Activated T-cell treated with anti-CD3 and anti-CD28 coated beads for 48 hours (primary cell): ENCODE measurements at regions not wholly inside any gene's neighbourhood (a gene's known extent, or its start where the extent isn't known, plus 50 kb on each side); places are given as distances from the start of the nearest gene placed in this dataset.

ENCODE experiments used
- DNase-seq: peaks from one replicate; pipeline ENCODE4 v3.0.0-alpha.2; 2020; ENCODE audit warnings: low read depth

DNA sequence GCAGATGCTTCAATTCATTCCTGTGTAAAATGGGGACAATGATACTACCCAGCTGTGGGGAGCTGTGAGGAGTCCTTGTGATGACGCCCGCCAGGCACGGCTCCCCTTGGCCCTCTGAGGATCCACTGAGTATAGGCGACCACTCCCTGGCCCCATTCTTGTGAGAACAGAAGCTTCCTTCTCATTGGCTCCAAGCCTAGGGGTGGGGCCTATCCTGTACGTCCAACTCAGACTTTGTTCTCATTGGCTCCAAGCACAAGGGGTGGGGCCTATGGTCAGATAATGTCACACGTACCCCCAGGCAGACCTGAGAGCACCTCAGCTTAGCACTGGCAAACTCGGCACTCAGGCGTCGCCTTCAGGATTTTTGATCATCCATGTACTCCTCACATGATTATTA is 232.9 kb upstream of the MVB12B start:
- no peak for DNase-seq

- no peak for DNase-seq
Observed at GRCh38 chr9:126095546-126096190, 231.0 kb upstream of the MVB12B start.

GRCh38 chr9:126096340-126096739 is 230.3 kb upstream of the MVB12B start:
- no peak for DNase-seq

GRCh38 chr9:126097679-126098078 is 228.9 kb upstream of the MVB12B start:
- no peak for DNase-seq

DNA sequence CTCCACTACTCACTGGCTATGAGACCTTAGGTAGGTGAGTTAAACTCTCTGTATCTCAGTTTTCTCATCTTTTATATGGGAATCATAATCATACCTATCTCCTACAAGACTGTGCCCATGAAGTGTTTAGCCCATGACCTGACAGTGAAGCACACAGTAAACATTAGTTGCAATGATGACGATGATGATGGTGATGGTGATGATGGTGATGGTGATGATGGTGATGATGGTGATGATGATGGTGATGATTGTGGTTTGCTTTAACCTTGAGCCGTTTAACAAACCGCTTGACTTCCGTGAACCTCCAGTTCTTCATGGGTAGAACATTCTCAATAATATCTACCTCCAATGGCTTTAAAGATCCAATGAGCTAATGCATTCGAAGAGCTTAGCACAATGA is 220.2 kb upstream of the MVB12B start:
- no peak for DNase-seq

DNA sequence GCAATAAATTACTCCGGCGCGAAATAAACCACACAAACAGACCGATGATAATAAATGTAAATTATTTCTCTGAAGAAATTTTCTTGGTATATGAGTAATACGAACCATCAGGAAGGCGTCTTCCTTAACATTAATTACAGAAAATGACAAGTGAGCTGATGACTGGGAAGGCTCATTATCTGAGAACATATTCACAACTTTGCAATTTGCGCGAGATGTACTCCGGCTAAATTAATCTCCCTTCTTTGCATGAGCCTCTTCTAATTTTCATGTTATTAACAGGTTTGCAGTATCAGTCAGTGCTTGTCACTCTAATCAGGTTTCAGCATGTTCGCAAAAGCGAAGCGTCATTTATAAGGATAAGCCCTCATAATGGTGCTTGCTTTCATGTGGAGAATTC is 218.9 kb upstream of the MVB12B start:
- no peak for DNase-seq

DNA sequence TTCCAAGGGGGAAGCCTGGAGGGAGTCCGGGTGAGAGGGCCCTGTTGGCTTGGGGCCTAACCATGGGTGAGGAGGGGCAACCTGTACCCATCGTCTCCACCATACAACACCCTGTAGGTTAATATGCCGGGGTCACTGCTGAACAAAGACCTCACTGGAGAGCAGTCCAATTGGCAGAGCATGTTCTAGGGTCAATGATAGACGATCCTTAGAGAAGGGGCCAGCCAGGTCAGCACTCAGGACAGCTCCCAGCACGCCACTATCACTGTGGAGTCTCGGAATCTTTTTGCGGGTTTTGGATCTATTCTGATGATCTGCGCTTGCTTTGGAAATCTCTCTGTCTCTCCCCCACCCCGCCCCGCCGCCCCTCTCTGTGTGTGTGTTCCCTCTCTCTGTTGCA is 218.4 kb upstream of the MVB12B start:
- DNase-seq, result no peak

GRCh38 chr9:126109575-126109974 is 217.1 kb upstream of the MVB12B start:
- DNase-seq, result no peak

DNA sequence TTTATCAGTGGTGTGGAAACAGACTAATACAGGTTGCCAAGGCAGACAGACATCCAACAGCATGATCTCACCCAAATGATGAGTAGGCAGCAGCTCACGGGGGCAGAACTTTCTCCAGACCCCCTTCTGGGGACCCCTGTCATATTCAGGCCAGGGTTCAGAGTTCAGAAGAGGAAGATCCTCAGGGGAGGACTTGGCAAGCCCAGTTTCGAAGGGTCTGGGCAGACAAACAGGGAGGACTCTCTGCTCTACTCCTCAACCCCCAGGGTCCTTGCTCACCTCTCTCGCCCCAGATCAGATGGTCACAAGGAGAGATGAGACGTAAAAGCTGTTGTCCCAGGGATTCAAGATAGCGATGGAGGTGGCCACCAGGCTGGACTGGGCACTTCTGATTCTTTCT is 215.1 kb upstream of the MVB12B start:
- DNase-seq, result no peak

GRCh38 chr9:126112135-126112720 is 214.4 kb upstream of the MVB12B start:
- no peak for DNase-seq

DNA sequence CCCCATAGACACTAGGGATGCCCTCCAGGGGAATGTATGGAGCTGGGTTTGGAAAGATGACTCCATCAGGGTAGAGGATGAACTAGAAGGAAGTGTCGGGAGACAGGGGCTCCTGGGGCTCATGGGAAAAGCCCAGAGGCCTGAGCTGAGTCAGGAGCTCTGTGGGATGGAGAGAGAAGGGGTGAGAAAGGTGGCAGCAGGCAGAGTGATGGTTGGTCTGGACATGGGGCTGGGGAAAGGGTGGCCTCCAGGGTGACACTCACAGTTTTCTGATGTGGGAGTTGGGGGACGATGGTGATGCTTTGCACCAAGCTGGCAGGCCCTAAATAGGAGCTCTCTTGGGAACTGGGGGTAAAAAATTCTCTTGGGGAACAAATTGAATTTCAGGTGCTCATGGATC is 213.5 kb upstream of the MVB12B start:
- no peak for DNase-seq

DNA sequence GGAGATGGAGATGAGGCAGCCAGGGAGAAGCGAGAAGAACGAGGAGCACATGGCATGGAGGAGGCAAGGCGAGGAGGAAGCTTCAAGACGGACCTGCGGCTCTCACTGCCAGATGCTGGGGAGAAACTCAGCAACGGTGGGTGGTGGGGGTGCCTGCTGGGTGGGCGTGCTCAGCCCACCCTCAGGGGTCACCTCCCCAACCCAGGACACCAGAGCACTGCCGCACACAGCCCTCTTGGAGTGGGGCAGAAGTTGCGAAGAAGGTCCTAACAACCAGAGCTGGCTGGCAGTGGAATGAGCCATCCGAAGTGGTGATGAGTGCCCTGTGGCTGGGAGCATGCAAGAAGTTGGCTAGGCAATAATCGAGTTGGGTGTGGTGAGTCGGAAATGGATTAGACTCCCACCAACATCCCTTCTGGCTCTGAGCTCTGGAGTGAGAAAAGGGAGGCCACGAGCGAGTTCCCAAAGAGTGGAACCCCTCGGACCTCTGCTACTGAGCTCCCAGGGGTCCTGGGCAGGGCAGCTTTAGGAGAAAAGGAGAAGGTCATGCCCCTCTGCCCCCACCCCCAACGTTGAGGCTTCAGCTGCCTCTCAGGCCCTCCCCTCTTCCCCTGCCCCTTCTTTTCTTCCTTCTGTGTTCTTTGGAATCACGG is 212.7 kb upstream of the MVB12B start:
- DNase-seq, result no peak

DNA sequence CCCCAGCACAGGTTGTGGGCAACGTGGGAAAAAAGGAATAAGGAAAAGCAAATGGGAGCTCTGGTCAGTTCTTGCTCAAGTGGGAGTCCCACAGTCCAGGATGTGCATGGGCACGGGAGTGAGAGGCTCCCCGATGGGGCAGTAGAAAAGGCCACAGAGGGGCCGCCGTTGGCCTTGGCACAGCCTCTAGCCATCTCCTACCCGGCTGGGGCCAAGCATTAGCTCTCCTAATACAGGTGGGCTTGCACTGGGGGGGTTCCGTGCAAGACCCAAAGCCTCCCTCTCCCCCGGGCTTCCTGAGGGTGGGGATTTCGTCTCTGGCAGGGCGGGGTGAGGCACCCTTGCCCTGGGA is 212.2 kb upstream of the MVB12B start:
- DNase-seq, result no peak

DNA sequence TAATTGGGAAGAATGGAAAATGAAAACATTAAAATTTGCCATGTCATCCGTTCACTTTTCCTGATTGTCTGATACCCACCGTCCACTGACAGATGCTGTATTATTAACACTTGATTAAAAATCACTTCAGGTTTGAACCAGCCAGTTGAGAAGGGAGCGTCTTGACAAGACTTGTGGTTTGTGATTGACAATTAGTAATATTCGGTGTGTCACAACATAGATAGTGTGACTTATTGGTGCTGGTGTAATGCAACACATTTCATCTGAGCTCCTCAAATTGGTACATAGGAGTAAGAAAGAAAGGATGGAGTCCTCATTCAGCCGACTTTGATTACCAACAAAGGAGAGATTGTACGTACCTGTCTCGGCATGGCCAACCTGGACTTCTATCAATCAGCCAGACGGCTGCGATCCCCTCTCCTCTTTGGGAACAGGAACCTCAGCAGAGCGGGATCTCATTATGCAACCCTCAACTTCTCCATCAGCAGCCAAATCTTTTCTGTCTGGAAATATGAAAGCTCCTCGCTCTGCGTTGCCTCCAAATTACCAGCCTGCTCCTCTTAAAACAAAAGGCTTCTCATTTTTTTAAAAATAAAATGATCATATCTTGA is 211.7 kb upstream of the MVB12B start:
- no peak for DNase-seq

DNA sequence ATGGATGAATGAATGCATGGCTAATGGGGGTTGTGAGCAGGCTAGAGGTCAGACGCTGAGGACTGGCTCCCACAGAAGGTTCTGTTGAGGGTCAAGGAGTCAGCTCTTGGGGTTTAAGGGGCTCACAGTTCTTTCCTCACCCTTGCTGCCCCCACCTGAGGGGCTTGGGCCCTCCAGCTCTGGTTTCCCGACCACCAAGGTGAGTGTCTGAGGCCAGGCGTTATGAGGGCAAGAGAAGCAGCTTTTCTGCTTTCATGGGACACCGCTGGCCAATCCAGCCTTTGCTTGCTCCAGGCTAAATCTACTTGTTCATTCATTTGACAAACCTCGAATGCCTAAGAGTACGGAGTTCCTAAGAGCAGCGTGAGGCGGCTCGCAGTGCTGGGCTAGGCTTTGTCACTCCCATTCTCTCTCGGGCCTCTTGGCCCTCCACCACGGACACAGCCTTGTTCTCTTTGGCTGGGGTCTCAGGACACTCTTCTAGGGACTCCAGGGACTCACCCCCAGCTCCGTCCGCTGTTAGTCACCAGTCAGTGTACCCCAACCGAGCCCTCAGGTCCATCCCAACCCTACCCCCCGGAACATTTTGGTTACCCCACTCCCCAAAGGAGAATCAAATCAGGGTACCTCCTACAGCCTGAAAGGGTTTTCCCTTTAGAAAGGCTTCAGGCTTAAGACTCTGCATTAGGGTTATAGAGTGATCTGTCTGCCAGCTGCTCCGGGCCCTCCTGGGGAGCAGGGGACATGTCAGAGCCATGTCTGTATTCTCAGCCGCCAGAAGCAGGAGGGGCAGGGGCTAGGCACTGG is 210.1 kb upstream of the MVB12B start:
- DNase-seq, result no peak

DNA sequence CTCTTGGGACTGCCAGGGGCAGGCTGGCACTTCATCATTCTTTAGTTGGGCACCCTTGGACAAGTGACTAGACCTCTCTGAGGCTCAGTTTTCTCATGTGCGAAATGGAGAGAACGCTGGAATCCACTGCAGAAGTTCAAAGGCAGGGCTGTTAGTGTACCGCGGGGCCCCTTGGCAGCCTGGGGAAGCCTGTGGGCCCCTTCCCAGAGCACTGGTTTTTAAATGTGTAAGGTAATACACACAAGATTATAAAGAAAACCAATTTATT is 209.5 kb upstream of the MVB12B start:
- DNase-seq, result no peak

DNA sequence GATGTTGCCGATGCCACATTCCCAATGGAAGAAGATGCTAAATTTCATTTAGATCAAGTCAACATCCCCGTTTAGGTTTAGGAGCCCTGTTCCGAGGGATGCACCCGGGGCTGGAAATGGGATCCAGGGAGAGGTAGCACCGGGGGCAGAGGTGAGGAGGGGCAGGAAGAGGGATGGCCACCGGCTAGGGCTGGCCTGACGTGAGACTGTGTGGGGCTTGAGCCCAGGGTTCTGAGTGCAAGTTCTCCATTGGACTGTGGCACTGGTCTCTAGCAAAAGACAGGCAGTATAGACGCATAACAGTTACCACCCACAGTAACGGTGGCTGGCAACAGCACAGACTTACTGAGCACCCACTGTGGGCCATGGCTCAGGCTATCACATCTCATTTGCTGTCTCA is 209.0 kb upstream of the MVB12B start:
- no peak for DNase-seq

GRCh38 chr9:126119731-126120130 is 206.9 kb upstream of the MVB12B start:
- no peak for DNase-seq

DNA sequence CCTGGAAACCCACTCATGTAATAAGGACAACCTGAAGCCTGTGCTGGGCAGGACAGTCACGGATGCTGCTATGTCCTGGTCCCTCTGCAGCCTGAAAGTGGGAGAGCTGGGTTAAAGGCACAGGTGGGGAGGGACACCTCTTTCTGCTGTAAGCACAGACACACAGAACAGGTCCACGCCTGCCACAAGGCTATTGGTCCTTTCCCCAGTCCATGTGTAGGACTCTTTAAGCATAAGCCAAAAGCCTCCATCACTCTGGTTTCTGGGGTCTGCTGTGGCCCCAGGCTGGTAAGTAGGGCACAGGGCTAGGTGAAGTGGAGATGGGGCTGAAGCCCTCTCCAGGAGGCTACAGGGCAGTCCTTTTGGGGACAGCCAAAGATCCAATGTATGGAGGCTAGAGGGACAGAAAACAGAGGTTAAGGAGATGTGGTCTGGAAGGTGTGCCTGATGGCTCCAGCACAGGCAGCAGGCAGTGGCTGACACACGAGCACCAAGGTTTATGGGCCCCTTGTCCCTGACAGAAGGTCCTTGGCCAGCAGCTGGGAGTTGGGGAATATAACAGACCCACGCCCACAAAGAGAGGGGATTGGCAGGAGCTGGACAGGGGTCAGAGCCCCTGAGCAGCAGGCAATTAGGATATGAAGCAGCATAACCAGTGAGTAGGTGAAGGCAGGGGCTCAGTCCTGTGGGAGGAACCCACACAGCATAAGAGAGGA is 203.6 kb upstream of the MVB12B start:
- DNase-seq, result no peak

DNA sequence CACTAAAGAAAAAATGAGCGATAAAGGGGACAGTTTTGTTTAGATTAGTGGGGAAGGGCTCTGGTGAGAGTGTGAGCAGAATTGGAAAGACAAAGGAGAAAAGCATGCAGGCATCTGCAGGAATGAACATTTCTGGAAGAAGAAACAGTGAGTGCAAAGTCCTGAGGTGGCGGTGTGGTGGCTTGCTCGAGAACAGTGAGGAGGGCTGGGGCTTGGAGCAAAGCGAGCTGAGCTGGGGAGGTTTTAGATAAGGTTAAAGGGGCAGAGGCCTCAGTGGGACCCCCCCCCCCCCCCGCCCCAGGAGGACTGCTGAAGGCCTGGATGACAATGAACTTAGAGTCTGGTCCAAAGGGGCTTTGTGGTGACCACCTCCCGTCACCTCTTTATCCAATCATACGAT is 202.7 kb upstream of the MVB12B start:
- no peak for DNase-seq

DNA sequence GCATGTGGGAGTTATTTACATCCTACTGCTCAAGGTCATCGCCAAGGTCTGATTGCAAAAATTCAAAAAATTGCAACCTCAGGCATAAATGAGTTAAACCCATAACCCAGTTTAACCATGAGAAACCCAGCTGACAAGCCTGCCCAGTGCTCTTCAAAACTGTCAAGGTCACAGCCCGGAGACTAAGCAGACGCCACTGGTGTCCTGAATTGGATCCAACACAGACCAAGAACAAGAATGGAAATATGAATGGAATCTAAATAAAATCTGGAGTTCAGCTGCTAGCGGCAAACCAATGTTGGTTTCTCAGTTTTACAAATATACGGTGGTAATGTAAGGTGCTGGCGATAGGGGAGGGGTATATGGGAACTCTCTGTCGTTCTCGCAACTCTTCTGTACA is 201.5 kb upstream of the MVB12B start:
- DNase-seq, result no peak

DNA sequence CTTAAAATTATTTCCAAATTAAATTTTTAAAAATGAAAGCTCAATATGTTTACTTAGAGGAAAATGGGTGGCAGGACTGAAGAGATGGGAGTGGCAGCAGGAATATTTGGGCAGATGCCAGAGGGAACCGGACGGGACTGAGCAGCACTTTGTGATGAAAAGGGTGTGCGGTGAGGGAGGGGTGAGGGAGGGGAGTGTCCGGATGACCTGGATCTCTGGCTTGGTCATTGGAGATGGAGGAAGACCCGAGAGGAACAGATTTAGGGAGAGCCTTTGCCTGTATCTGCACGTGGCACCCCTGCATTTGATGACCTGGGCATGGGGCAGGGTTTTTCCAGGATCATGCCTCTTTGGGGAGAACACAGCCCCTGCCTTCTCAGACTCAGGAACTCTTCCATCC is 201.1 kb upstream of the MVB12B start:
- no peak for DNase-seq
